GM21423 (cell line): ENCODE measurements at regions not wholly inside any gene's neighbourhood (a gene's known extent, or its start where the extent isn't known, plus 50 kb on each side); places are given as distances from the start of the nearest gene placed in this dataset.

ENCODE experiments used
- ATAC-seq: cut with Tn5 transposase; IDR thresholded peaks from one replicate; pipeline ENCODE4 v1.9.1; 2021; ENCODE audit warnings: mild to moderate bottlenecking, moderate library complexity; ENCODE audit not compliant: unreplicated experiment

- no peak for ATAC-seq
Measured at GRCh38 chr19:31553846-31554215, 204.6 kb upstream of the TSHZ3 start.

DNA sequence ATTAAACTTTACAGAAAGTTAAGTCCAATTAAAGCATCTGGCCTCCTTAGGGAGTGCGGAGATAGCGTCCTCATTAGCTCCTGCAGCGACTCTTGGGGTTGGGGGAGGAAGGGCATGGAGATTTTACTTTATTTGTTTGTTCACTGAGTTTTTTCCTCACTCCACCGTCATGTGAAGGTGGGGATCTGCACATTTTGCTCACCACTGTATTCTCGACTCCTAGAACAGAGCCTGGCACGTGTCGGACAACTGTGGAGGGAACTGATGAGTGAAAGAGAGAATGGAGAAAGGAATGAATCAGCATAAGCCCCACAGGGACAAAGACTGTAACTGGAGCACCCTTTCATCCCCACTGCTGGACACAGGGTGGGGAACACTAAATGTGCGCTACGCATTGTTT is 205.1 kb upstream of the TSHZ3 start:
- ATAC-seq: no peak

- no peak for ATAC-seq
Measured at GRCh38 chr19:31555634-31556215, 206.5 kb upstream of the TSHZ3 start.

- ATAC-seq: no peak
Measured at GRCh38 chr19:31559494-31559893, 210.3 kb upstream of the TSHZ3 start.

GRCh38 chr19:31560086-31561060 is 211.1 kb upstream of the TSHZ3 start:
- ATAC-seq: no peak

- no peak for ATAC-seq
Measured at GRCh38 chr19:31562966-31563612, 213.9 kb upstream of the TSHZ3 start.

DNA sequence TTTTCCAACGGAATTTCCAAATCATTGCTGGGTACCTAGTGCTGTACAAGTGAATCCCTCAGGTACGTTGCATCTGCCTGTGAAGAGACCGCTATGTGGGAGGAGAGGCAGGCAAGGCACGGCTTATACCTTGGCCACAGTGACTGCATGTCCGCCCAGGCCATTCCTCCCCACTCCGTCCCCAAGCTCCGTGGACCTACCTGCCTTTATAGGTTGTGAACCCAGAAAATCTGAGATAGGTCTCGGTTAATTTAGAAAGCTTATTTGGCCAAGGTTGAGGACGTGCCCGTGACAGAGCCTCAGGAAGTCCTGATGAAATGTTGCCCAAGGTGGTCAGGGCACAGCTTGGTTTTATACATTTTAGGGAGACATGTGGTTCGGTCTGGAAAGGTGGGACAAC is 218.5 kb upstream of the TSHZ3 start:
- no peak for ATAC-seq

DNA sequence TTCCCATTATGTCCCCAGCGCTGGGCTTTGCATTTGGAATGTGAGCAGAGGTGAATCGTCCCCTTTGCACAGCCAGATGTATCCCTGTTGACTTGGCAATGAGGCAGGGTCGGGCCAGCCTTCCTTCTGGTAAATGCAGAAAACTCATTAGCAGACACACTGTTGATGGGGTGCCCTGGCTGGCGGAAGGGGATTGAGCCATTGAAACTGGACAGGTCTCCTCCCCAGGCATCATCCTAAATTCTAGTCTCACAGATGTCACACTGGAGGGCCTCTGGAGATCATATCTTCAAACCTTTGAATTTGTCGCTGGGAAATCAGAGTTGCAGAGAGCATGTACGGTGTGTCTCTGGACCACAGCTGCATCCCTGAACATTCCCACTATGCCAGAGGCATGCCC is 219.5 kb upstream of the TSHZ3 start:
- ATAC-seq: no peak

DNA sequence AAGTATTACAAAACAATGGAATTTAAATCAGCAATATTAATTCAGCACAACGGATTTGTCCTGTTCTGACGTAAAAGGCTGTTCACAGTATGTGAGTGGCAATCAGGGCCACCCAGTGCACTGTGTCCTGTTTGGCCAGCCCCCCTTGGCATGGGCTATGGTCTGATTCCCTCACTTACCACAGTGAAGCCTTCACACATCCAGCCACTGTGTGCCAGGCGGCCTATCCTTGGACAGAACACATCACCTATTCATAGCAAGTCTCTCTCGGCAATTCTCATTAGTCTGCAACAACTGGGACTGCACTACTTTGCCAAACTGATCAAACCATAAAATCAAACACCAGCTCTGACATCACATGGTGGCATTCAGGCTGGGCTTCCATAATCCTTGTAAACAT is 221.5 kb upstream of the TSHZ3 start:
- ATAC-seq: no peak

- no peak for ATAC-seq
Measured at GRCh38 chr19:31572102-31572975, 223.1 kb upstream of the TSHZ3 start.

DNA sequence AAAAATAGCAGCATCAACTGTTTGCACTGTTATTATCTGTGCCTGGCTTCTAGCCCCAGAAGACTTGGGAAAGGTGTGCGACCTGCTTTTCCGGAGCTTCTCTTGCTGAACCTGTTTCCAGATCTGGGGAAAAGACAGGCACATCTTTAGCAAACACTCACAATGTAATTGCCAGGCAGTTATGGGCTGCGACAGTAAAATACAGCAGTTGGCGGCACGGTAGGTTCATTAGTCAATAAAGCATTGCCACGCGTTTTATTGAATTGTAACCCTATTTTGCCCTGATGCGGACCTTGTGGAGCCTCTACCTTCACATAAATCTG is 223.7 kb upstream of the TSHZ3 start:
- no peak for ATAC-seq

GRCh38 chr19:31574251-31574973 is 225.2 kb upstream of the TSHZ3 start:
- ATAC-seq: no peak

- no peak for ATAC-seq
Measured at GRCh38 chr19:31575846-31576335, 226.7 kb upstream of the TSHZ3 start.

- ATAC-seq: no peak
Measured at GRCh38 chr19:31578326-31578725, 229.1 kb upstream of the TSHZ3 start.

DNA sequence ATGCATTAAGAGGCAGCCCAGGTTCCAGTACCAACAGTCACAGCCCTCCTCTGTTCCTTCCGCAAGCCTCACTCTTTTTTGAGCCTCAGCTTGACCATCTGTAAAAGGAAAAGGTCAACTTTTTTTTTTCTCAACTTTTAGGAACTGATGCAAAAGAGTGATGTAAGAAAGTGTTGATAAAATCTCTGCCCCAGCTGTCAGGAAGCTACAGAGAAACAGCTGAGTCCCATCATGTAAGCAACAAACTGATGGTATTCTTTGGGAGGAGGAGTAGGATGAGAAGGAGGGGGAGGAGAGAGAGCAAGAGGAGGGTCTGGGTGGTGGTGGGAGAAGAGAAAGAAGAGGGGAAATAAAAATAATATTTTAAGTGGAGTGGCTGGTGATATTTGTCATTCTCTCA is 233.9 kb upstream of the TSHZ3 start:
- ATAC-seq: no peak

GRCh38 chr19:31586282-31586681 is 237.0 kb upstream of the TSHZ3 start:
- no peak for ATAC-seq

DNA sequence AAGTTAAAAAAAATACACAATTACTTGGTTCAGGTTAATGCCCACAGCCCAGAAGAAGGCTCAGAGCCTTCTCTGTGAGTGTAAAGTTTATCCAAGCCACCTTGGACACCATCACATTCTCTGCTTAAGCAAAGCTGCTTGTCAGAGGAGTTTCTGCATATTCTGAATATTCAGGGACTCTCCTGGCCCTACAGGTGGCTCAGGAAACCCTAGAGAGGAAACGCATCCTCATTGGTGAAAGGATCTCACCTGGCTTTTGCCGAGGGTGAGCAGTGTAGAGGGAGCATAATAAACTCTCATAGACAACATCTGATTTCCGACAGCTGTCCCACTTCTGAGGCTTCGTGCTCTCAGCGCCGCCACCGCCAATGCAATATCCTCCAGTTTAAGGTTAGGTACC is 239.9 kb upstream of the TSHZ3 start:
- no peak for ATAC-seq

DNA sequence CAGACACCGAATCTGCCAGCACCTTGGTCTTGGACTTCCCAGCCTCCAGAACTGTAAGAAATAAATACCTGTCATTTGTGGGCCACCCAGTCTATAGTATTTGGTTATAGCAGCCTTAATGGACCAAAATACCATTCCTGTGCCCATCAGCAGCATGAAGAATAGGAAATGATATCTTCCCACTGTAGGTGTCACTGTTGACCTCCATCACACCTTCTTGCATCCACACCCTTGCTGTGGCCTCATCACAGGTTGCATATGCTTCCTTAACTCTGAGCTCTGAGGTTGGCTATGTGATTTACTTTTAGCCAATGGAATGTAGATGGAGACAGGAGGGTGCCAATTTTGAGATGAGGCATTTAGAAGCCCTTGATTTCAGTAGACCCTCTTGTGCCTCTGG is 242.0 kb upstream of the TSHZ3 start:
- ATAC-seq: no peak

DNA sequence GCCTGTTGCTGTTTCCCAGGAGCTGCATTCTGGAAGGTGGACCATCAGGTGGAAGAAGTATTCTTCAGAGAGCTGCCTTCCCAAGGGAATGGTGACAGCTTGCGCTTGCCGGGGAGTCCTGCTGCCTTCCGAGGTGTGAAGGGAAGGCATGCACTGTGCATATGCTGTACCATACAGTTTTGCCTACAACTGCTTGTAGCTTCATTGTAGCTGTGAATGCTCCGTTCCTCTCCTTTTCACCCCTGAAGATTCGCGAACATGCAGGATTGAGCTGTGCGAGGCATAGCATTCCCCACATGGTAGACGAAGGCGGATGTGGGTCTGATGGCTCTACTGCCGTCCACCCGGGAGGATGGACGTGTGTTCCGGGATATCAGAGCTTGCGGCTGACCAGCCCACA is 243.2 kb upstream of the TSHZ3 start:
- no peak for ATAC-seq

GRCh38 chr19:31594701-31595100 is 245.5 kb upstream of the TSHZ3 start:
- ATAC-seq: no peak
